ENCODE measurements at regions not wholly inside any gene's neighbourhood (a gene's known extent, or its start where the extent isn't known, plus 50 kb on each side); places are given as distances from the start of the nearest gene placed in this dataset.
"Not testable (repeated sequence)": the region's sequence is repeated elsewhere in the genome, so short reads cannot be mapped to it uniquely, and the experiment has no call there.

DNA sequence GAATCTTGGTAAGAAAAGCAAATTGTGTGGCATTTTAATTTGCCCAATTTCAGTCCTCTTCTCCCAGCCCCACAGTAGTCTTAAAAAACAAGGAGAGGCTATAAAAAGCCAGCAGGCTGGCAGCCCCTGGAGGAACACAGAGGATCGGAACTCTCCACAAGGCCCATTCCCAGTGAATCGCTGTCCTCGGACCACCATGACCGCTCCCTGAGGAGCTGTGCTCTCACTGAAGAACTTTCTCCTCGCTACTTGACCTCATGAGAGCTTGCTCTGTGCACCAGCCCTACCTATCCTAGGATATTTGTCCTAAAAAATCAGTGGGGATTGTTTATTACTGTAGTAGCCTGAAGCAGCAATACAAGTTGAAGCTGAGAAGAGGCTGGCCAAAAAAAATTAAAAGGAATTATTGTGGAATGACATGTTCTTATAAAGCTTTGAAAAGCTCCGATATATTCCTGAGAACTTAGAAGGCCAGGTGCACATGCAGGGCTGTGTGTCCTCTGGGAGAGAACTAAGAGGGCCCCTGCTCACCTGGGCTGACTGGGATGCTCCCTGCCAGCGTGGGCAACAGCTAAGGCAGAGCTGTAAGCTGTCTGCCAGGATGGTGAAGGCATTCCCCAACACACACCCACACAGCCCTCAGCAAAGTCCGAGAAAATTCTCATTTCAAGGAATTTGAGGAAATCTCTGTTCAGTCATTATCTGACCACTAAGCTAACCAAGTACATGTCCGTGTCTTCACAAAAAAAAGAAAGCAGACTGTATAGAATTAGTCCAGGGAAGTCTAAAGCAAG is 148.8 kb upstream of the SFSWAP start:
- DNase-seq, result no peak

DNA sequence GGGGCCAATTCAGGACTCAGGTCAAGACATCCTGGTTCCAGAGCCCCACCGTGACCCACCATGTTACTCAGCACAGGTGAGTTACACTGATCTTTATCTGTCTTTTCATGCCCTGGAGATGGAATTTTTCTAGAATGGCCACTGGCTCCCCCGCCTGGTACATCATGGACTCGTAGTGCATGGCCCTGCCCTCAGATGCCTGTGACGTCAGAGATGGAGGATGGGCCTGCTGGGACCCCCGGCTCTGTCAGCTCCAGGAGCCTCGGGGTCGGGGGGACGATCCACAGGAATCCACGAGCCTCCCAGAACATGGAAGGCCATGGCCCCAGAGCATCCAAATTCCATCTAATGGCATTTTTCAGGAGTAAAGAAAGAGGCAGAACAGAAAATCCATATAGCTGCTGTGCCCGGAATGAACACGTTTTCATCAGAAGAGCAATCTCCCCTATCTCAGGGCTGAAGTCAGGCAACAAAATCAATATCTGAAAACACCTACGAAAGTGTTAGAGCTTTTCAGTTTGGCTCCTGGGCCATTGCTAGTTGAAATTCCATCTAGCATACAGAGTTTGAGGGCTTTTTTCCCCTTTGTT is 146.7 kb upstream of the SFSWAP start:
- not testable (repeated sequence) for DNase-seq

DNA sequence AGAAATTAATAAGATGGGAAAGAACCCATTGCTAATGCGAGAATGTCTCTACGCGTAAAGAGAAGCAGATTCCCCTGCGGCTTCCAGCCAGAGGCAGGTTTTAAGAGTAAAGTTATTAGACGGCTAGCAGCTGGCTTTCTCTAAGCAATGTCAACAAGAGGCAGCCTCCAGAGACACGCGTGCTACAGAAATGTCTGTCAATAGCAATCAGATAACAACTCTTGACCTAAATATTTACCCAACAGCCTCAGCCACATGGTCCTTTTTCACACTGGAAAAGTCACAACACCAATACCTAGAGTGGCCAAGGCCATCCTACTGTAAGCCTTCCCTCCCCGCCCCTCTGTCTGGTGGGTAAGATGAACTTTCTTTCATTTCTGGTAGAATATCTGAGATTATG is 146.0 kb upstream of the SFSWAP start:
- DNase-seq, result no peak

DNA sequence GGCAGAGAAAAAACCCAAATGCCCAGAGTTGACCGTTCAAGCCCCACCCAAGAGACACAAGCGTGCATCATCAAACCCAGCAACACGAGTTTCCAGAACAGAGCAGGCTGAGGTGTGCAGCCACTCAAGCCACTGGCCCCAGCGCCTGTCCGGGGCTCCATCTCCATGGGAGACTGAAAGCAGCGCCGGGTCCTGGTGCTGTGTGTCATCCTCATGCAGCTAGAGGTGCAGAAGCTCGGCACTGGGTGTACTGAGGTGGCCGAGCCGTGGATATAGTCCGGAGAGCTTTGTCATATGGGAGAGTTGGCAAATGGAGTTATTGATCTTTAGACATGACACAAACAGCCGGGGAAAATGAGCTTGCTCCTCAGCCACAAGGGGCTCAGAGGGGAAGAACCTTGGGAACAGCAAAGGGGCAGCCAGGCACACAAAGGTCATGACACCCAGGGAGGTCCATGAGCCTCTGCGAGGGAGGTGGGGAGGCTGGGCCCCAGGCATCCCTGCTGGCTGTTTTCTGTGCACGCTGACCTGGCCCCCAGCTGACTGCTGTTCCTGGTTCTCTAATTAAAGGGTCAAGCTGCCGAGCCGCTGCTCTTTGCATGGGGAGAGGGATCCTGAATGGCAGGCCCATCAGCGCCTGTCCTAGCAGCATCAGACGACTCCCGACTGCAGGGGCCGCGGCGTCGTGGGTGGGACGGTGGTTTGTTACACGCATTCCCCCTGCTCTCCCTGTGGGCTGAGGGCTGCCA is 145.4 kb upstream of the SFSWAP start:
- DNase-seq, result no peak

DNA sequence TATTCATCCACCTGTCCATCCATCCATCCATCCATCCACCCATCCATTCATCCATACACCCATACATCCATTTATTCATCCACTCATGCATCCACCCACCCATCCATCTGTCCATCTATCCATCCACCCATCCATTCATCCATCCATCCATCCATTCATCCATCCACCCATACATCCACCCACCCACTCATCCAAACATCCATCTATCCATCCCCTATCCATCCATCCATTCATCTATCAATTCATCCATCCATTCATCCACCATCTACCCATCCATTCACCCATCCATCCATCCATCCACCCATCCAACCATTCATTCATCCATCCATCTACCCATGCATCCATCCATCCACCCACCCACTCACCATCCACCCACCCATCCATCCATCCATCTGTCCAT is 142.6 kb upstream of the SFSWAP start:
- no peak for DNase-seq

DNA sequence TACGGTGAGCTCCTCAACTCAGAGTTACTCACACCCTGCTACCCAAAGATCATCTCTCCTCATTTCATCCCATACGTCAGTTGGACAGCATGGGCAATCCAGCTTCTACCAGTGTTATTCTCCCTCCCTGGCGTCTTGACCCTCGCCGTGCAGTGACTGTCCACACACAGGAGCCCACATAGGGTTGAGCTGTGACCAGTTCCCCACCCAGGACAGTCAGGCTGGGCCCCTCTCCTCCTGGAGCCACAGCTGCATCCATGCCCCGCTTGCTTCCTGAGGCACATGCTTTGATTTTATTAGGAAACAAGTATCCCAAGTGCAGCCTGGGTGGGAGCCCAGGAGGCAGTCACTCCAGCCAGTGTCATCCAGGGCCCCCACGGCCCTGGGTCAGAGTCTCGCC is 140.3 kb upstream of the SFSWAP start:
- no peak for DNase-seq

DNA sequence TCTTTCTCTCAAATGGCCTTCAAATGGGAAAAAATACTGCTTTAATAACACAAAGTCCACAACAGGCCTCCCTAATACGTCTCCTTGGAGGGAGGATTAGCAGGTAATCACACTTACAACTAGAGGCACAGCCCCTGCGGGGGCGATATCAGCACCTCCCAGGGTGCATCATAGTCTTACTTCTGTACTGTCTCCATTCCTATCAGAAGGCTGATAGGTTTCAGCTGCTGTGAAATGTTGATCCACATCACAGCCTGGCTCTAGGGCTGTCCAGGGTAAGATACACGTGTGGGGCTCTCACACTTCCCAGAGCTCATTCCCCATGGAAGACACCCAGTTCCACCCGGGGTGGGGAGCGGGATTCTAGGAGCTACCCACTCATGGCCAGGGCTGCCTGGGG is 139.1 kb upstream of the SFSWAP start:
- no peak for DNase-seq

DNA sequence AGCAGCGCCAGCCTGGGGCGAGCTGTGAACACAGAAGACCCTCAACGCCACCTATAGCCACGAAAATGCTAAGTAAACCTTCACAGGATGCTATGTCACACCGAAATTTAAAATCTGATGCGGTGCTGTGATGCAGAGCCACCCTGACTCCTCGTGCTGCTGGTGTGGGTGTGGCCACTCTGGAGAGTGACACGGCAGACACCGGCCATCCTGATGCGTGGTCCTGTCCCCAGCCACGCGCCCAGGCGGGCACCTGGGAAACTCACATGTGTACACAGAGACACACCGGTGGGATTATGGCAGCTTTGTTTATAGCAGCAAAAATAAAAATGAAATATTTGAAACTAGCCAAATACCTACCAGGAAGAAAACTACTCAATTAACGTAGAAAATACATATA is 138.3 kb upstream of the SFSWAP start:
- no peak for DNase-seq

DNA sequence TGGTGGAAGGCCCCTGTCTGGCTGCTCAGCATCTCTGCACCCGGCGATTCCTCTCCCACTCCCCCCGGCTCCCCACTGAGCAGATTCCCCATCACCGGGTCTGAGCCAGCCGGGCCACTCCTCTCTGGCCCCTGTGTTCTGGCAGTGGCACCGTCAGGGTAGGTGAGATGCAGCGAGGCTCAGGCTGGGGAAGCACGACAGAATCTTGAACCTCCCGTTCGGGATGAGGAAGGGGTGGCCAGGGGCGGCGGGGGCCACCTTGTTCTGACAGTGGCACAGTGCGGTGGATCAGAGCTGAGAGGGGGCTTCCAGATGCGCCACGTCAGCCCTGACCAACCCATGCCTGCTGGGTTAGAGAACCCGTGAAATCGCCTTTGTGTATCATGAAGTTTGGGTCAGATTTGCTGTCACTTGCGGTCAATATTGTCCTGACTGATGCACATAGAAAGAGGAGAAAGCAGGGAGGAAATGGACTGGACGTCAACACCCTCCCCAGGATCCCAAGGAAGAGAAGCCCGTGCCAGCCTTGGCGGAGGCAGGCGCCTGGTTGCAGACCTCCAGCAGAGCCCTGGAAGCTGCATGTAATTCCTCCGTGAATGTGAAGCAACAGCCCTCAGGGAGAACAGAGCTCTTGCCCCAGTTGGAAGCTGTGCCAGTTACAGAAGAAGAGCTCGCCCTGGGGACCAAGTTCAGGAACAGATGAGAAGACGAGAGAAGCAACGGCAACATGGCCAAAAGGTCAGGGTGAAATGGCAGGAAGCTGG is 137.1 kb upstream of the SFSWAP start:
- no peak for DNase-seq

DNA sequence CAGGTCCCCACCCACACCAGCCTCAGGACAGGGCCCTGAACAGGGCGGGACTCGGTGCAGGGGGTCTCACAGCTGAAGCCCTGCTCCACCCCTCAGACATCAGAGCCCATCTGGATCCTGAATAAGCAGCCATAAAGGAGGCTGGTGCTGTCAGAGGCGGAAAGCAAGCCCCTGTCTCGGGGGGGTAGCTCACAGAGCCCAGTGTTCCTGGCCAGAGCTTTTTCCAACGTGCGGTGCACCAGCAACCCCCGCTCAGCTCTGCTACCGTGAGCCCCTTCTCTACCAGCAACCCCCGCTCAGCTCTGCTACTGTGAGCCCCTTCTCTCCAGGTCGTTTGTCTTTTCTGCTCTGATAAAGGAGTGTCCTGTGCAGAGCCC is 136.5 kb upstream of the SFSWAP start:
- no peak for DNase-seq

DNA sequence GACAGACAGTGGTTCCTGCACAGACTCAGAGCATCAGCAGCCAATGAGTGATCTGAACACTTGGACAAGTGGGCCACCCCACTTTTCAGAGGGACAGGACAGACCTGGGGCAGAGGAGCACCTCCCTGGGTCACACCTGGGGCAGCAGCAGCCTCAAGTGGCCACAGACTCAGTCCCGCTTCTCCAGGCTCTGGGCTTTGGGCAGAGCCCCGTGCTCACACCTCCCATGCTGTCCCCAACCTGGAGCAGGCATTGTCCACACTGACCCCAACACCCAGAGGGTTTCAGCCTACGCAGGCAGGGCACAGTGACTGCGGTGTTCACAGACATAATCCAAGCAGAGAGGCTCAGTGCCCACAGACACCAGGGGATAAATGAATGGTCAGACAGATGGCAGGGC is 135.5 kb upstream of the SFSWAP start:
- DNase-seq, result no peak

DNA sequence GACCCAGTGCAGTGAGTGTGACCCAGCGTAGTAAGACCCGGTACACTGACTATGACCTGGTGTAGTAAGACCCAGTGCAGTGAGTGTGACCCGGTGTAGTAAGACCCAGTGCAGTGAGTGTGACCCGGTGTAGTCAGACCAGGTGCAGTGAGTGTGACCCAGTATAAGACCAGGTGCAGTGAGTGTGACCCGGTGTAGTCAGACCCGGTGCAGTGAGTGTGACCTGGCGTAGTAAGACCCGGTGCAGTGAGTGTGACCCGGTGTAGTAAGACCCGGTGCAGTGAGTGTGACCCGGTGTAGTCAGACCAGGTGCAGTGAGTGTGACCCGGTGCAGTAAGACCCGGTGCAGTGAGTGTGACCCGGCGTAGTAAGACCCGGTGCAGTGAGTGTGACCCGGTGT is 134.2 kb upstream of the SFSWAP start:
- not testable (repeated sequence) for DNase-seq

DNA sequence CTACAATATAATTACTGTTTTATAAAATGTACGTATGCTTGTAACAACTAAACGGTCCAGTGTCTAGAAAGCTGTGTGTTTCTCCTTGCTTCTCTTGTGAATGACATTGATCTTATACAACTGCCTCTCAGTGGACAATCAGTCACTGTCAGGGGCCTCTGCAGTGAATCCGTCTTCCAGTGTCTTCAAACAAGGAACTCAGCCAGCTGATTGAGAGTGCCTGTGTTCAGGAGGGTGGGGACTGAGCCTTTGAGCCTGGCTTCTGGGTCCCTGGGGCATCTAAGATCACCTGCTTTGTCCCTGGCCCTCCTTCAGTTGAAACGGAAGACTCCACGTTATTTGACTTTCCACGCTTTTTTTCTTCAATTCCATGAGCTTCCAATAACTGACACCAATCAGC is 133.1 kb upstream of the SFSWAP start:
- no peak for DNase-seq

DNA sequence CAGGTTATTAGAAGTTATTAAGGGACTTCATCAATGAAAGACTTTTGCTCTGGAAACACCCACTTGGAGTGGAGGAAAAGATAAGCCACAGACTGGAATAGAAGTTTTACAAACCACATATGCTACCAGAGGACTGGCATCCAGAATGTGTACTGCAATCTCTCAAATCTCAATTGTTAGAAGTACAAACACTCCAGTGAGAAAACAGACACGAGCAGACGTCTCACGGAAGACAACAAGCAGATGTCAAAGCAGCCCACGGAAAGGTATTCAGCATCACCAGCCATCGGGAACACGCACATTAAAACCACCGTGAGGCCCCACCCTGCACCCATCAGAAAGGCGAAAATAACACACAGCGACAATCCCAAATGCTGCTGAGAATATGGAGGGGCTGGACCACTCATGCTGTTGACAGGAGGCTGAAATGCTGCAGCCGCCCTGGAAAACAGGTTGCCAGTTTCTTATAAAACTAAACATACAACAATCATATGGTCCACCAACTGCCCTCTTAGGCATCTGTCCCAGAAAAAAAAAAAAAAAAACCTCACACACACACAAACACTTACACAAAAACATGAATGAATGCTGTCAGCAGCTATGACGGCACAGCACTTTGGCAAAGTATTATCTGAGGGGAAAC is 131.9 kb upstream of the SFSWAP start:
- DNase-seq, result no peak

DNA sequence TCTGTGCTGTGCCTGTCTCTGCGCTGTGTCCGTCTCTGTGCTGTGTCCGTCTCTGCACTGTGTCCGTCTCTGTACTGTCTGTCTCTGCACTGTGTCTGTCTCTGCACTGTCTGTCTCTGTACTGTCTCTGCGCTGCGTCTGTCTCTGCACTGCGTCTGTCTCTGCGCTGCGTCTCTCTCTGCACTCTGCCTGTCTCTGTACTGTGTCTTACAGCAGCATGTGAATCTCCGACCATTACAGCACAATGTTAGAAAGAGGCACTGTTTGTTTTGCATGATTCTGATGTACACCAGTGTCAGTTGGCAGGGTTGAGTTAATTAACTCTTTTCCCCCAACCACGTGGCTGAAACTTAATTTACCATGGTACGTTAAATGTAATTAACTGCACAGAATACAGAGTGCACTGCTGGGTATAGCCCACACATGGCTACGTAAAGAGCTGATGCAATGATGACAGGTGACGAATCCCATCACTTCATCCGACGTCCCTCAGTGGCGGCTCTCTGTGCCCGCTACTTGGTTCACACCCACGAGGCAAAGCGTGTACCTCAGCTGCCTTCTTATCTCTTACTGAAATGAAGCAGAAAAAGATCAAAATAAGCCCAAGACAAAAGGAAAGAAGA is 127.7 kb upstream of the SFSWAP start:
- no peak for DNase-seq

DNA sequence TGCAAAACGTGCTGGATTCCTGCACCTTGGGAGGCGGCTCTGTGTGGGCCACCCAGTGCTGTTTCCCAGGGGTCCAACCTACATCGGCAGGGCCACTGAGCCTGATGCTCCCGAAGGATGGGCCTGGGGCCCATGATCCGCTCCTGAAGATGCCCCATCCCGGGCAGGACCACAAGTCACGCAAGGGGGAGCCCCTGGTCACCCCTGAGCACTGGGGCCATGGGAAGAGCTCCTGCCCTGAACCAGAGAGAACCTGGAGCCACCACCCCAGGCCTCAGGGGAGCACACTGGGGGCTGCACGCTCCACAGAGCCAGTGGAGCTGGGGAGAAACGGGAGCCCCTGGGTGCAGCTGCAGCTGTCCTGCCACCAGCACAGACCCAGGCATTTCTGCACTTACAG is 124.6 kb upstream of the SFSWAP start:
- no peak for DNase-seq

DNA sequence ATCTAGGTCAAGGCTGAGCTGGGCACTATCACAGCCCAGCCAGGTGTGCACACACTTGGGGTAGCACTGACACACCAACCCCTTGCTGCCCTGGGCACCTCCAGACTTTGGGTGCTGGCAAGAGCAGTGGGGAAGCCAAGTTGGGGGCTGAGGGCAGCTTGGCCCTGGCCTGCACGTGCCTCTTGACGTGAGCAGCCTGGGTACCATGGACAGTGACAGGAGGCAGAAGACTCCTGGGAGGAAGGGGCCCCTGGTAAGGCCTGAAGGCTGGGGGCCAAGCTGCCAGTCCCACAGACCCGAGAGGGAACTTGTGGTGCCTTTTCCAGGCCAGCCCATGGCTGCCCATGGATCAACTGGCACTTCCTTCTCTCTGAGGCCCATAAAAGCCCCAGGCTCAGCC is 124.1 kb upstream of the SFSWAP start:
- DNase-seq, result no peak

DNA sequence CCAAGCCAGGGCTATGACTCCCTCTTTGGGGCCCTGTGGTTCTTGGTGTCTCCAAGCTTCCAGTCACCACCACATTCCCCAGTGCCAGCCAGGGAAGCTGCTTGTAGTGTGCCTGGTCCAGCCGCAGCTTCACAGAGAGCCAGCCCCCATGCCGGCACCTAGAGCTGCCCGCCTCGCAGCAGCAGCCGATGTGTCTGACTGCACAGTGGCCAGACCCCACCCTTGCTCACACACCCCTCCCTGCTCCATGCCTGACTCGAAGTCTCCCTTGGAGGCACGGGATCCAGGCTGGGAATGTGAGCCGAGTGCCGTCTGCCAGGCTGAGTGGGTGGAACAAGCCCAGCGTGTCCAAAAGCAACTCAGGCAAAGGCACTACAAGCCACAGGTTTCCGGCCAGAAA is 123.3 kb upstream of the SFSWAP start:
- no peak for DNase-seq

DNA sequence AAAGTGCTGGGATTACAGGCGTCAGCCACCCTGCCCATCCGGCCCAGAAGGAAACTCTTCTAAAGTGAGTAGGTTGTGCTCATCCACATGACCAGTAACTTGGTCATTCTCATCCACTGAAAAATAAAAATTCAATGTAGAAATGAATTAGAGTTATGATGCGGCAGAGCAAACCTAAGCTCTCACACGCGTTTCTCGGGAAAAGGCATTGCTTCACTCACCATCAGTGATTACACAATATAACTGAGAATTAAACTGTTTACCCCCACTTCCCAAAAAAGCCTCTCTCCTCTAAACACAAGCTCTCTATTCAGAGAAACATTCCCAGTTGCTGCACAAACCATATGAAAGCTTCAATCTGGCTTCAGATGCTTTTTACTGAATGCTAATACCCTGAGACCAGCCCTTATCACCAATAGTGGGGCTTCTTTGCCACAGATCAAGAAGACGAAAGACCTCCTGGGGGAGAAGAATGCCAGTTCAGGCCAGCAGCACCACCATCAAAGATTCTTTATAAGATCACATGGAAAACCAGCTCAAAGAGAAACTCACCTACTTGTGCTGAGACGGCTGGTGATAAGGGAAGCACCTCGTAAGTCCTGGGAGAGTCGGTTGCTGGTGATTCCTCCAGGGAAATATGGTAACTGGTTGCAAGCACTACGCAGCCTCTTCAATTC is 121.5 kb upstream of the SFSWAP start:
- DNase-seq, result no peak

DNA sequence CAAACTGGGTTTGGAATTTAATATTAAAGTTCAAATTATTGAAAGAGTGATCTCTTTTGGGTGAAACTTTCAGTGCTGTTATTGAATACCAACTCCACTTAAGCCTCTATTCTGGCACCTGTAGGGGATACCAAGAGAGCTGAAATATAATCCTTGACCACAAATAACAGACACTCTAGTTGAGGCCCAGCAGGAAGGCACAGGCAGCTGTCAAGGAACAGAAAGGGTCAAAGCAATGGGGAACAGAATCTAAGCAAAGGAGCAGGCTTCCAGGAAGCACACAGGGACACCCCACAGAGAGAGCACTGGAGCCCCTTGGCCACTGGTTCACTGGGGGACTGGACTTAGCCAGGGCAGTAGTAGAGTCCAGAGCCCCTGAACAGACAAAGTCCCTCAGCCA is 120.9 kb upstream of the SFSWAP start:
- no peak for DNase-seq

DNA sequence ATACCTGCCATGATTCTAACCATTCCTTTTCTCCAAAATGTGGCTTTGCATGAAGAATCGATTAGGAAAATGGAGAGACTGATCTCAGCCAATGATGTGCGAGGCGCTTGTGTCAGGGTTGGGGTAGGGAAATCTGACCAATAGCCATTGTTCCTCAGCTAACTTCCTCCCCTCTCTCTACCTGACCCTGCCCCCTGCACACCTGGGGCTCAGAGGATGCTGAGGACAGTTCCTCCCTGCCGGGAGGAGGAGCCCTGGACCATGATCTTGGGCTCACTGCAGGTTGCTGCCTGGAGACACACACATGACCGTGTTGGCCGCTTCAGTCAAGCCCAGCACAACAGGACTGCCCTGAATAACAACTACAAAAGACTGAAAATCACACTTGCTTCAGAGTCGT is 119.8 kb upstream of the SFSWAP start:
- no peak for DNase-seq

All from effector CD4-positive, alpha-beta T cell (primary cell).